Right lobe of liver (tissue), 6 donors: ENCODE measurements at regions not wholly inside any gene's neighbourhood (a gene's known extent, or its start where the extent isn't known, plus 50 kb on each side); places are given as distances from the start of the nearest gene placed in this dataset.

Experiments used
- ATAC-seq, 4 donors: fragments of 200-7000 bp; cut with Tn5 transposase; one replicate each; pipeline ENCODE4 v1.9.1; 2020; ENCODE audit warnings: mild to moderate bottlenecking in 4 of 4, moderate library complexity in 4 of 4
- DNase-seq, 3 donors: peaks; one replicate each; pipeline ENCODE4 v3.0.0-alpha.2; 2020
- H3K27ac ChIP-seq, 3 donors: fragments of 200-600 bp; one replicate each; pipeline ENCODE4 v1.8.0; 2022
- H3K27me3 ChIP-seq, 2 donors: fragments of 200-600 bp; one replicate each; pipeline ENCODE4 v1.8.0; 2022
- H3K36me3 ChIP-seq, 4 donors: fragments of 200-600 bp; sonication (generic) in 1 of 4; one replicate each; pipeline versions ENCODE4 v1.5.1 to v1.8.0; 2017 to 2022; ENCODE audit warnings: control low read depth in 1 of 4
- H3K4me1 ChIP-seq, 4 donors: fragments of 200-600 bp; sonication (generic) in 1 of 4; one replicate each; pipeline versions ENCODE4 v1.5.1 to v1.8.0; 2017 to 2022; ENCODE audit warnings: control low read depth in 1 of 4
- H3K4me3 ChIP-seq, 3 donors: fragments of 200-600 bp; one replicate each; pipeline ENCODE4 v1.8.0; 2022
- H3K9me3 ChIP-seq, 4 donors: fragments of 200-600 bp; sonication (generic) in 1 of 4; one replicate each; pipeline versions ENCODE4 v1.5.1 to v1.8.0; 2017 to 2022; ENCODE audit warnings: control low read depth in 1 of 4
- CTCF ChIP-seq, 4 donors: fragments of 200-600 bp in 3 of 4; fragments of 450-650 bp in 1 of 4; IDR thresholded peaks; one replicate each; pipeline versions ENCODE4 v1.5.1 to v1.8.0; 2016 to 2022; ENCODE audit warnings: antibody characterized with exemption in 4 of 4, mild to moderate bottlenecking in 2 of 4
- POLR2A ChIP-seq: fragments of 450-650 bp; IDR thresholded peaks from one replicate; pipeline ENCODE4 v1.6.1; 2017; ENCODE audit warnings: antibody characterized with exemption, mild to moderate bottlenecking
- WGBS: methylation state at CpG from one replicate; pipeline ENCODE4 v1.1.6; 2018; ENCODE audit warnings: low coverage, low lambda C conversion rate; ENCODE audit not compliant: insufficient coverage; ENCODE audit errors: missing lambda C conversion rate; 5-methylcytosine and 5-hydroxymethylcytosine counted together
- intact Hi-C, 2 donors: fragments of 100-400 bp; cut with DNase I; formaldehyde crosslinking; loops; one replicate each; pipeline versions ENCODE4 v1.11.2 to v1.14.1; 2022
- donor health status: DM: no; HTN: yes; CAD: no.
- donor health status: DM: no; HTN: no; CAD: no.
- donor health status: DM: no; HTN: no; CAD: no.
- donor health status: DM: no; HTN: yes; CAD: no.
- donor health status: DM: no; HTN: yes; CAD: no.

DNA sequence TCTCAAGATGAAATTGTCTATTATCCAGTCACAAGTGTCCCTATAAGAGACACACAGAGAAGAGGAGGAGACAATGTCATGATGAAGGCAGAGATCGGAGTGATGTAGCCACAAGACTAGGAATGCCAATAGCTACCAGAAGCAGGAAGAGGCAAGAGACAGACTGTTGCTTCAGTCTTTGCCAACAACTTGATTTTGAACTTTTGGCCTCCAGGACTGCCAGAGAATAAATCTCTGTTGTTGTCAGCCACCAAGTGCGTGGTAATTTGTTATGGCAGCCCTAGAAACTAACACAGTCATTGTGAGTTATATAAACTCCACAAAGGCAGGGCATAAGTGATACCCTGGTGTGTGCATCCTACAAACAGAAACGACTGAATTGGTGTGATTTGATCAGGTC is 517.0 kb downstream of the BTBD3 start:
- H3K27ac ChIP-seq: no peak overlapping the region
- WGBS: 39% methylated on average over 3 of the region's 3 CpGs
- ATAC-seq: no peak

DNA sequence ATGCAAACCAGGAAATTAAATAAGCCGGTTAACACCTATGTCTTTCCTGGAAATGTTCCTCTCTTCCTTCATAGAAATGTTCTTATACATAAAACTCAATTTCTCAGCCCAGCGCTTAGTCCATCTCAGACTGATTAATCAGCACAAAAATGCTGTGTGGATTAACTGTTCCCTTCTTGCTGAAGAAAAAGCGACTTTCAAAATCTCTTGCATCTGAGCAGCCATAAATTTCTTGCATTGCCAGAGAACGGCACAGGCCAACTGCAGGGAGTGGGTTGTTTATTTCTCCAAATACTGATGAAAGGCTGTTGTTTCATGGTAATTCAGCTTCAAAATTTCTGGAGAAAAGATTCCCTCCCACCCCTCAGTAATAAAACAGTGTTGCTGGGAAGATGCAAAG is 517.6 kb downstream of the BTBD3 start:
- H3K4me1 ChIP-seq: no peaks in the 10 kb centered on the region
- H3K27ac ChIP-seq: no peak overlapping the region
- TF ChIP-seq CTCF (IDR thresholded peaks at IDR 0.05) (no peak), POLR2A (no peak)
- no peak overlapping the region for H3K4me3 ChIP-seq
- no peaks in the 10 kb centered on the region for H3K36me3 ChIP-seq
- ATAC-seq (no peak), DNase-seq (no peak)
- no peaks in the 10 kb centered on the region for H3K9me3 ChIP-seq
- no peaks in the 10 kb centered on the region for H3K27me3 ChIP-seq
- 56% methylated on average over 4 of the region's 4 CpGs for WGBS
- intact Hi-C loops: no loop called here

More for the DNA sequence above, 517.0 kb downstream of the BTBD3 start:
- no peak for DNase-seq
- H3K4me1 ChIP-seq: no peaks in the 10 kb centered on the region
- H3K36me3 ChIP-seq: no peaks in the 10 kb centered on the region
- H3K4me3 ChIP-seq: no peak overlapping the region
- intact Hi-C loops: no loop called here
- H3K9me3 ChIP-seq: no peaks in the 10 kb centered on the region
- no peaks in the 10 kb centered on the region for H3K27me3 ChIP-seq
- no peak for TF ChIP-seq POLR2A
- no peak for TF ChIP-seq CTCF (IDR thresholded peaks at IDR 0.05)

DNA sequence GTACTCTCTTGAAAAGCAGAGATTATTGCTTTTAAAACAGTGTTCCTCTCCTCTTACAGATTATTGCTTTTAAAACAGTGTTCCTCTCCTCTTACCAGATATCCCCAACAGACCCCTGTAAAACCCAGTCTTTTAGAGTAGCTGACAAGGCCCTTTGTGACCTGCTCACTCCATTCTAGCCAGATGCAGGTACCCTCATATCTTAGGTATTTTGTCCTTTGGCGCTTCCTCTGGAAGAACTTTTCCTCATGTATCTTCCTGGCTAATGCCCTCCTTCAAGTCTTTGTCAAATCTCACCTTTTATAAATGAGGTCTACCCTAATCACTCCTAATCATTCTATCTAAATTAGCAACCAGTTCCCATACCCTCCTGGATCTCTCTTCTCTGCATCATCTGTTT is 536.0 kb downstream of the BTBD3 start:
- H3K27me3 ChIP-seq: no peaks in the 10 kb centered on the region
- no peak overlapping the region for H3K27ac ChIP-seq
- no peaks in the 10 kb centered on the region for H3K4me1 ChIP-seq
- no peaks in the 10 kb centered on the region for H3K9me3 ChIP-seq
- no peaks in the 10 kb centered on the region for H3K36me3 ChIP-seq
- ATAC-seq (no peak), DNase-seq (no peak)
- H3K4me3 ChIP-seq: no peak overlapping the region
- WGBS: 85% methylated on average over 1 of the region's 1 CpG
- TF ChIP-seq CTCF (IDR thresholded peaks at IDR 0.05): no peak
- no peak for TF ChIP-seq POLR2A
- intact Hi-C loops: no loop called here

DNA sequence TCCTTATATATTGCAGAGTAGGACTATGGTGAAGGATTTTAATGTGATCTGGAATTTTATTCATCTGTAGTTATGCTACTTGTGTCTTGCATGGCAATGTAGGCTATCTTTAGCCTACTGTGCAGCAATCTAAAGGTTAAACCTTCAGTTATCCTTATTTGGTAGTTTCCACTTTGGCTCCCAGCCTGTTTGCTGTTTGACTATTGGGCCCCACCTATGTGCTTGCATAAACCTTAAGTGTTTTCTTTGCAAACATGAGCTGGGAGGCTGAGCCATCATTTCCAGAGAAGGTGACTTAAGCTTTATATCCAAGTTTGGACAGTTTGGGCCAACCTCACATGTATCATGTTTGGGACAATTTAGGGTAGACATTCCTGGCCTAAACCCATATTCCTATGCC is 537.5 kb downstream of the BTBD3 start:
- Histone ChIP-seq H3K27me3 (no peaks in the 10 kb centered on the region), H3K4me3 (no peak overlapping the region), H3K9me3 (no peaks in the 10 kb centered on the region), H3K4me1 (no peaks in the 10 kb centered on the region), H3K36me3 (no peaks in the 10 kb centered on the region), H3K27ac (no peak overlapping the region)
- DNase-seq: no peak
- TF ChIP-seq CTCF (IDR thresholded peaks at IDR 0.05) (no peak), POLR2A (no peak)
- no peak for ATAC-seq
- intact Hi-C loops: no loop called here

DNA sequence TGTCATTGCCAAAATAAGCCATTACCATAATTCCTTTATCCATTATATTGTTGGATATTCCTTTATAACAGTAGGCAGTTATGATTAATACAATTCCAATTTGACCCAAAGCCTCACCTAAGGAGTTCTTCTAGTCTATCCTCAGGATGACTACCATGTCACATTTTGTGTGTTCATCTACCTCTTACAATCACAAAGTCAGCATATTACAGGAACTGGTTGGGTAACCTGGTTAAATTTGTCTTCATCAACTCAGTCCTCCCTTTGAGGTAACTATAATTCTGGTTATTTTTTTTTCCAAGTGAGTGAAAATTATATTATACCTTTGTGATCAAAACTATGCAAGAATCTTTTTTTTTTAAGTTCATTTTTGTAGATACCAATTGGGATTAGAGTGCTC is 540.5 kb downstream of the BTBD3 start:
- intact Hi-C loops: no loop called here
- H3K27me3 ChIP-seq: no peaks in the 10 kb centered on the region
- H3K36me3 ChIP-seq: no peaks in the 10 kb centered on the region
- no peak overlapping the region for H3K27ac ChIP-seq
- H3K4me1 ChIP-seq: no peaks in the 10 kb centered on the region
- no peak overlapping the region for H3K4me3 ChIP-seq
- TF ChIP-seq CTCF (IDR thresholded peaks at IDR 0.05): no peak
- no peak for TF ChIP-seq POLR2A
- no peak for ATAC-seq
- no peak for DNase-seq
- H3K9me3 ChIP-seq: no peaks in the 10 kb centered on the region
